AG10803 (cell line): ENCODE measurements at regions not wholly inside any gene's neighbourhood (a gene's known extent, or its start where the extent isn't known, plus 50 kb on each side); places are given as distances from the start of the nearest gene placed in this dataset.

Experiments
- DNase-seq: peaks from one replicate; pipeline ENCODE4 v3.0.0; 2010; ENCODE audit warnings: low read depth
- H3K4me3 ChIP-seq: 2 replicates; pipeline ENCODE4 v1.5.1; 2011; ENCODE audit warnings: mild to moderate bottlenecking, low read length, control low read depth
- TF ChIP-seq, protein P1 (sequence below): conservative IDR thresholded peaks from 2 replicates; pipeline ENCODE4 v1.5.1; 2011; ENCODE audit warnings: mild to moderate bottlenecking, low read length, control low read depth, inconsistent platforms

DNA sequence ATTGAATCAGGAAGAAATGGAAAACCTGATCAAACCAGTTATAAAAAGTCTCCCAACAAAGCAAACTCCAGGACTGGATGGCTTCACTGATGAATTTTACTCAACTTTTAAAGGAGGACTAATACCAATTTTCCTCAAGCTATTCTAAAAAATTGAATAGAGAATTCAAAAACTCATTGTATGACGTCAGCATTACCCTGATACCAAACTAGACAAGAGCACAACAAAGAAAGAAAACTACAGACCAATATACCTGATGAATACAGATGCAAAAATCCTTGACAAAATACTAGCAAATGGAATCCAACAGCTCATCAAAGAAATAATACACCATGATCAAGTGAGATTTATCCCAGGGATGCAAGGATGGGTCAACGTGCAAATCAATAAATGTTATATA, 172.9 kb downstream of the FNDC1 start:
- TF ChIP-seq, protein P1, sequence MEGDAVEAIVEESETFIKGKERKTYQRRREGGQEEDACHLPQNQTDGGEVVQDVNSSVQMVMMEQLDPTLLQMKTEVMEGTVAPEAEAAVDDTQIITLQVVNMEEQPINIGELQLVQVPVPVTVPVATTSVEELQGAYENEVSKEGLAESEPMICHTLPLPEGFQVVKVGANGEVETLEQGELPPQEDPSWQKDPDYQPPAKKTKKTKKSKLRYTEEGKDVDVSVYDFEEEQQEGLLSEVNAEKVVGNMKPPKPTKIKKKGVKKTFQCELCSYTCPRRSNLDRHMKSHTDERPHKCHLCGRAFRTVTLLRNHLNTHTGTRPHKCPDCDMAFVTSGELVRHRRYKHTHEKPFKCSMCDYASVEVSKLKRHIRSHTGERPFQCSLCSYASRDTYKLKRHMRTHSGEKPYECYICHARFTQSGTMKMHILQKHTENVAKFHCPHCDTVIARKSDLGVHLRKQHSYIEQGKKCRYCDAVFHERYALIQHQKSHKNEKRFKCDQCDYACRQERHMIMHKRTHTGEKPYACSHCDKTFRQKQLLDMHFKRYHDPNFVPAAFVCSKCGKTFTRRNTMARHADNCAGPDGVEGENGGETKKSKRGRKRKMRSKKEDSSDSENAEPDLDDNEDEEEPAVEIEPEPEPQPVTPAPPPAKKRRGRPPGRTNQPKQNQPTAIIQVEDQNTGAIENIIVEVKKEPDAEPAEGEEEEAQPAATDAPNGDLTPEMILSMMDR: no peak
- no peak for DNase-seq
- H3K4me3 ChIP-seq: no peak overlapping the region

DNA sequence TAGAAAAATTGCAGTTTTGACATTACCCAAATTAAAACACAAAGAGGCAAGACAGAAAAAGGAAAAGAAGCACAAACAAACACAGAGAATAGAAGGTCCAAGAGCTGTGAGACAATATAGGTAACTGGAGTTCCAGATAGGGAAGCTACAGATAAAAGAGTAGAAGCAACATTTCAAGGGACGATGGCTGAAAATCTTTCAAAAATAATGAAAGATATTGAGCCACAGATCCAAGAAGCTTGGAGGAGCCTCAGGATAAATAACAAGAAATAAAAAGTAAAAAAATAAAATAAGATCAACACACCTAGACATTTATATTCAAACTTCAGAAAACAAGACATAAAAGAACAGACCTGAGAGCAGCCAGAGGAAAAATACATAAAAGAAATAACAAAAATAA, 164.9 kb downstream of the FNDC1 start:
- TF ChIP-seq, protein P1: no peak
- no peak overlapping the region for H3K4me3 ChIP-seq
- DNase-seq: no peak

DNA sequence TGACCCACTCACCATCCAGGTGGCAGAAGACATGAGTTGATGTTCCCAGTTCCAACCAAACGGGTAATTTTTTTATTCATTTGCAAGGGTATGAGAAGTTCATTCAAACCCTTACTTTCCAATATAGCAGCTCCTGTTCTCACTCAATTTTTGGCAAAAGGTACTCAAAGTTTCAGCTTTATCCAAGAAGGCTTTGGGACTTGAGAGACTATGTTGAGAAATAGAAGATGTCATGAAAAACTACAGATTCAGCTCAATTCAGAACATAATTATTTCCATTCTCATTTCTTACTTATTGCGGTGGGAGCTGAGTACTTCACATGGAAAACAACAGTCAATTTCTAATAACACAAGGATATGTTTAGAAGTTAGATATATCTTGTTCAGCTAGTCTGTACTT, 162.3 kb downstream of the FNDC1 start:
- H3K4me3 ChIP-seq: no peak overlapping the region
- DNase-seq: no peak
- TF ChIP-seq, protein P1: no peak

DNA sequence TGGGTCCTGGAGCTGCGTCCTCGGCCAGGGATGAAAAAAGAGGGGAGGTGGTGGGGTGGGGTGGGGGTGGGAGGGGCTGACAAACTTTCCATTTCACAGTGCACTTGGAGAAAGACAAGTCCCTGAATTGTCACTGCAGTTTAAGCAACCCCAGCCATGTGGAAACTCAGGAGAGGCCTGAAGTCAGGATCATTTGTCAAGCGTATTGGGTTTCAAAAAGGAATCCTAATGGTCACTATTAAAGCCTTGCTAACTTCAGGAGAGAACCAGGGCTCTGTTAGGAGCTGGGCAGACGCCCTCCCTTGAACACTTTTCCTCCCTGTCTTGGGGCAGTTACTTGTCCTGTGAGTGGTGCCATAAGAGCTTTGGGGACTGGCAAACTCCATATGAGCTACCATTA, 159.9 kb downstream of the FNDC1 start:
- H3K4me3 ChIP-seq: no peak overlapping the region
- no peak for DNase-seq

DNA sequence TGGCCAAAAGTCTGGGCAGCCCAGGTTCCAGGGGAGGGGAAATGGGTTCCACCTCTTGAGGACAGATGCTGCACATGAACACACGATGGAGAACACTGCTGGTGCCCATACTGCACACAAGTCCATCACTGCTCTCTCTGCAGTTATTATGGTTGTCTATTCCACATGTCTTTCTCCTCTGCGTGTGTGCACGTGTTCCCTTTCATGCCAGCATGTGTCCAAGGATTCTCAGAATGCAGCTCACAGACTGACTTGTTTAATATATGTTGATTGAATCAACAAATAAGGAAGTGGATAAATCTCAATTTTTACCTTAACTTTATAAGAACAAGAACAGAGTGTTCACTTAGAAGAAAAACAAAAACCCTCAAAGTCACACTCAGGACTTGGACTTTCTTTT, 158.9 kb downstream of the FNDC1 start:
- H3K4me3 ChIP-seq: no peak overlapping the region
- TF ChIP-seq, protein P1: no peak
- no peak for DNase-seq

More for the DNA sequence above, 159.9 kb downstream of the FNDC1 start:
- TF ChIP-seq, protein P1: no peak

DNA sequence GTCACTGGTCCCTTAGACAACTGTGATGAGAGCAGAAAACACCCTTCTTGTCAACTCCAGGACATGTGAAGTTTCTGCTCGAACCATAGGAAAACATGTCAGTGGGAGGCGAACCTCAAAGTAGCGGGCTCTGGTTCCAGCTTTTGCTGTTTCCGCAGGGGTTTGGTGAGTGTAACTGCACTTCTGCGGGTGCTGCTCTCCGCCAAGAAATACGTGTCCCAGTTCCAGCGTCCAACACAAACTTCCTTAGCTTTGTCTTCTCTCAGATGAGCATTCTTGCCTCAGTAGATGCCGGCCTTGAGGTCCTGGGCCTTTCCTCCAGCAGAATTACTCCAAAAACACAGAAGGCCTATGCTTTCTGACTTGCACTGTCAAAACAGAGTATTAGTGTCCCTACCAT, 156.3 kb downstream of the FNDC1 start:
- DNase-seq: no peak
- no peak overlapping the region for H3K4me3 ChIP-seq
- TF ChIP-seq, protein P1: no peak

DNA sequence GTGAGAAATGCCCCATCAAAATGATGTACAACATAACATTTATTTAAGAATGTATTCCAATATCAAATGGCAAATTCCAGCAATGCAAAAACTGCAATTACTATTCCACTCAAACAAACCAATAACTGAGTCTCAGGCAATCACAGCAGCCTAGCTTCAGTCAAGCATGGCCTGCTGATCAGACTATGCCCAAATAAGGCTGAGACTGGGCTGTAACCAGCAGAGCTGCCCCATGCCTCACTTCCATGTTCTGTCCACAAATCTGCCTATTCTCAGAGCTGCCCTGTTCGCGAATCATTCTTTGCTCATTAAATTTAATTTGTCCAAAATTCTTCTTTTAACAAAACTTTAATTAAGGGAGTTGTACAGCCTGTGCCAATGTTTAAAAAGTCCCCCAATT, 155.4 kb downstream of the FNDC1 start:
- DNase-seq: no peak
- TF ChIP-seq, protein P1: no peak
- H3K4me3 ChIP-seq: no peak overlapping the region
